Liver (tissue), 8 donors: ENCODE measurements at regions not wholly inside any gene's neighbourhood (a gene's known extent, or its start where the extent isn't known, plus 50 kb on each side); places are given as distances from the start of the nearest gene placed in this dataset.
"Not testable (repeated sequence)": the region's sequence is repeated elsewhere in the genome, so short reads cannot be mapped to it uniquely, and the experiment has no call there.

Experiments
- DNase-seq: peaks from one replicate; pipeline ENCODE4 v3.0.0-alpha.2; 2017; ENCODE audit warnings: low spot score
- H3K27ac ChIP-seq, 2 donors: one replicate each; pipeline ENCODE4 v1.7.0; 2013; ENCODE audit warnings: inconsistent platforms in 2 of 2, low read length in 2 of 2, control low read depth in 1 of 2, low read depth in 1 of 2, mild to moderate bottlenecking in 1 of 2
- H3K27me3 ChIP-seq, 4 donors: one replicate each; pipeline versions ENCODE4 v1.6.1 to v1.7.0; 2013; ENCODE audit warnings: low read length in 3 of 4, inconsistent platforms in 1 of 4, mild to moderate bottlenecking in 1 of 4, moderate library complexity in 1 of 4; ENCODE audit not compliant: control insufficient read depth in 4 of 4, insufficient read depth in 4 of 4
- H3K36me3 ChIP-seq, 4 donors: one replicate each; pipeline versions ENCODE4 v1.6.1 to v1.7.0; 2013; ENCODE audit warnings: low read length in 3 of 4, mild to moderate bottlenecking in 3 of 4, low read depth in 1 of 4, moderate library complexity in 1 of 4; ENCODE audit not compliant: control insufficient read depth in 4 of 4, insufficient read depth in 3 of 4
- H3K4me1 ChIP-seq, 4 donors: one replicate each; pipeline versions ENCODE4 v1.6.1 to v1.7.0; 2013; ENCODE audit warnings: low read length in 3 of 4, mild to moderate bottlenecking in 3 of 4, moderate library complexity in 1 of 4; ENCODE audit not compliant: control insufficient read depth in 4 of 4, insufficient read depth in 4 of 4
- H3K4me3 ChIP-seq, 3 donors: one replicate each; pipeline versions ENCODE4 v1.6.1 to v1.7.0; 2013; ENCODE audit warnings: low read length in 3 of 3, control low read depth in 1 of 3, low read depth in 1 of 3, mild to moderate bottlenecking in 1 of 3
- H3K9ac ChIP-seq, 2 donors: one replicate each; pipeline ENCODE4 v1.7.0; 2013; ENCODE audit warnings: low read length in 2 of 2, mild to moderate bottlenecking in 2 of 2, moderate library complexity in 2 of 2, control low read depth in 1 of 2, low read depth in 1 of 2
- H3K9me3 ChIP-seq, 4 donors: one replicate each; pipeline versions ENCODE4 v1.6.1 to v1.7.0; 2013; ENCODE audit warnings: low read length in 3 of 4; ENCODE audit not compliant: control insufficient read depth in 4 of 4
- EGR1 ChIP-seq, 2 donors: IDR thresholded peaks; 2 replicates each; pipeline ENCODE4 v1.6.1; 2016 to 2018; ENCODE audit warnings: antibody characterized with exemption in 2 of 2, low read depth in 2 of 2
- FOXA1 ChIP-seq: IDR thresholded peaks from 2 replicates; pipeline ENCODE4 v1.6.1; 2016; ENCODE audit warnings: antibody characterized with exemption
- FOXA2 ChIP-seq: IDR thresholded peaks from 2 replicates; pipeline ENCODE4 v1.6.1; 2016; ENCODE audit warnings: antibody characterized with exemption
- GABPA ChIP-seq, 2 donors: IDR thresholded peaks in 1 of 2; conservative IDR thresholded peaks in 1 of 2; 2 replicates each; pipeline ENCODE4 v1.6.1; 2016; ENCODE audit warnings: antibody characterized with exemption in 2 of 2, mild to moderate bottlenecking in 1 of 2, moderate library complexity in 1 of 2
- HNF4A ChIP-seq, 2 donors: conservative IDR thresholded peaks; 2 replicates each; pipeline ENCODE4 v1.6.1; 2016; ENCODE audit warnings: antibody characterized with exemption in 2 of 2, mild to moderate bottlenecking in 2 of 2
- HNF4G ChIP-seq: IDR thresholded peaks from 2 replicates; pipeline ENCODE4 v1.6.1; 2016; ENCODE audit warnings: antibody characterized with exemption
- JUND ChIP-seq, 2 donors: IDR thresholded peaks; 2 replicates each; pipeline ENCODE4 v1.6.1; 2016; ENCODE audit warnings: antibody characterized with exemption in 2 of 2
- NR2F2 ChIP-seq: IDR thresholded peaks from 2 replicates; pipeline ENCODE4 v1.6.1; 2016; ENCODE audit warnings: antibody characterized with exemption
- RAD21 ChIP-seq, 2 donors: IDR thresholded peaks; 2 replicates each; pipeline ENCODE4 v1.6.1; 2016; ENCODE audit warnings: antibody characterized with exemption in 2 of 2, mild to moderate bottlenecking in 2 of 2
- RXRA ChIP-seq, 2 donors: IDR thresholded peaks; 2 replicates each; pipeline ENCODE4 v1.6.1; 2017 to 2018; ENCODE audit warnings: antibody characterized with exemption in 2 of 2, mild to moderate bottlenecking in 1 of 2
- SP1 ChIP-seq: IDR thresholded peaks from 2 replicates; pipeline ENCODE4 v1.6.1; 2018; ENCODE audit warnings: antibody characterized with exemption, mild to moderate bottlenecking
- TAF1 ChIP-seq: conservative IDR thresholded peaks from 2 replicates; pipeline ENCODE4 v1.6.1; 2016; ENCODE audit warnings: antibody characterized with exemption, mild to moderate bottlenecking
- YY1 ChIP-seq: IDR thresholded peaks from 2 replicates; pipeline ENCODE4 v1.6.1; 2016; ENCODE audit warnings: antibody characterized with exemption, mild to moderate bottlenecking
- WGBS: extraction: QIAGEN DNeasy Blood & Tissue Kit; methylation state at CpG from one replicate; pipeline ENCODE4 v1.1.7; 2013; 5-methylcytosine and 5-hydroxymethylcytosine counted together
- TF ChIP-seq, protein P1 (sequence below): IDR thresholded peaks from 2 replicates; pipeline ENCODE4 v1.6.1; 2016; ENCODE audit warnings: antibody characterized with exemption, mild to moderate bottlenecking
- TF ChIP-seq, protein P2 (sequence below): IDR thresholded peaks from 2 replicates; pipeline ENCODE4 v1.6.1; 2016; ENCODE audit warnings: antibody characterized with exemption
- TF ChIP-seq, protein P3 (sequence below): fragments of 150-350 bp; IDR thresholded peaks from 2 replicates; pipeline ENCODE4 v1.5.1; 2017; ENCODE audit warnings: improper control_type of control experiment, low read depth, low read length; ENCODE audit not compliant: missing input control
- TF ChIP-seq, protein P4 (sequence below): IDR thresholded peaks from 2 replicates; pipeline ENCODE4 v1.6.1; 2016; ENCODE audit warnings: antibody characterized with exemption
- donor health status: healthy.
- donor health status: healthy.
- donor health status: healthy.
- donor health status: healthy.
- donor health status: healthy.

DNA sequence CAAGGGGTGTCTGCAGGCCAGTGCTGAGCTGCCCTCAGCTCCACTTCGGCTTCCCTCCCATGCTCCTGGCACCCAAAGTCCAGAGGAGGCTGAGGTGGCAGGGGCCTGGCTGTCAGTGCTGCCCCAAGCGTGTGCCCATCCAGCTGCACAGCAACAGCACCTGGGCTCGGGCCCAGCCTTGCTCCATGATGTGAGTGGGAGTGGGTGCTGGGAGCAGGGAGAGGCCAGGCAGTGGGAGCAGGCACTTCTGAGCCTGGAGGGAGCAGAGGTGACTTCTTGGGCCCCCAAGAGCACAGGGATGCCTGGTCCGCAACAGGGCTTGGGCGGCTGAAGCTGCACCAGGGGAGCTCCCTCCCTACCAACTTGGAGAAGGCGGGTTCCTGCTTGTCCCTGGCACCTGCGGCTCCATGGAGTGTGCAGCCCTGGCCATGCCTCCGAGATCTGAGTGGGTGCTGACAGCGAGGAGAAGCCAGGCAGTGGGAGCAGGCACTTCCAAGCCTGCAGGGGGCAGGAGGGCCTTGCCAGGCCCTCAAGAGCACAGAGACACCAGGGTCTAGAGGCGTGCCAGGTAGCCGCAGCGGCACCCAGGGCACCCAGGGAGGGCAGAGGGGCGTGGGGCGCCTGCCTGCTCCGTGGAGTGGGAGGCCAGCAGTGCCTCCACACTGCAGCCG, 366.7 kb upstream of the SGO1 start:
- Histone ChIP-seq H3K9ac (no peak overlapping the region), H3K27me3 (no peaks in the 10 kb centered on the region), H3K4me1 (no peaks in the 10 kb centered on the region), H3K36me3 (no peaks in the 10 kb centered on the region), H3K4me3 (no peak overlapping the region), H3K9me3 (no peaks in the 10 kb centered on the region), H3K27ac (no peak overlapping the region)
- TF ChIP-seq RXRA (IDR thresholded peaks at IDR 0.05) (no peak), YY1 (no peak), HNF4A (conservative IDR thresholded peaks at IDR 0.05) (no peak), NR2F2 (no peak), FOXA1 (no peak), HNF4G (no peak), RAD21 (IDR thresholded peaks at IDR 0.05) (no peak), EGR1 (IDR thresholded peaks at IDR 0.05; ENCODE audit: low read depth in 2 of 2) (no peak), JUND (IDR thresholded peaks at IDR 0.05) (no peak), GABPA (IDR thresholded peaks at IDR 0.05 in 1 of 2, conservative IDR thresholded peaks at IDR 0.05 in 1 of 2) (no peak), TAF1 (no peak), SP1 (no peak)
- TF ChIP-seq, protein P1, sequence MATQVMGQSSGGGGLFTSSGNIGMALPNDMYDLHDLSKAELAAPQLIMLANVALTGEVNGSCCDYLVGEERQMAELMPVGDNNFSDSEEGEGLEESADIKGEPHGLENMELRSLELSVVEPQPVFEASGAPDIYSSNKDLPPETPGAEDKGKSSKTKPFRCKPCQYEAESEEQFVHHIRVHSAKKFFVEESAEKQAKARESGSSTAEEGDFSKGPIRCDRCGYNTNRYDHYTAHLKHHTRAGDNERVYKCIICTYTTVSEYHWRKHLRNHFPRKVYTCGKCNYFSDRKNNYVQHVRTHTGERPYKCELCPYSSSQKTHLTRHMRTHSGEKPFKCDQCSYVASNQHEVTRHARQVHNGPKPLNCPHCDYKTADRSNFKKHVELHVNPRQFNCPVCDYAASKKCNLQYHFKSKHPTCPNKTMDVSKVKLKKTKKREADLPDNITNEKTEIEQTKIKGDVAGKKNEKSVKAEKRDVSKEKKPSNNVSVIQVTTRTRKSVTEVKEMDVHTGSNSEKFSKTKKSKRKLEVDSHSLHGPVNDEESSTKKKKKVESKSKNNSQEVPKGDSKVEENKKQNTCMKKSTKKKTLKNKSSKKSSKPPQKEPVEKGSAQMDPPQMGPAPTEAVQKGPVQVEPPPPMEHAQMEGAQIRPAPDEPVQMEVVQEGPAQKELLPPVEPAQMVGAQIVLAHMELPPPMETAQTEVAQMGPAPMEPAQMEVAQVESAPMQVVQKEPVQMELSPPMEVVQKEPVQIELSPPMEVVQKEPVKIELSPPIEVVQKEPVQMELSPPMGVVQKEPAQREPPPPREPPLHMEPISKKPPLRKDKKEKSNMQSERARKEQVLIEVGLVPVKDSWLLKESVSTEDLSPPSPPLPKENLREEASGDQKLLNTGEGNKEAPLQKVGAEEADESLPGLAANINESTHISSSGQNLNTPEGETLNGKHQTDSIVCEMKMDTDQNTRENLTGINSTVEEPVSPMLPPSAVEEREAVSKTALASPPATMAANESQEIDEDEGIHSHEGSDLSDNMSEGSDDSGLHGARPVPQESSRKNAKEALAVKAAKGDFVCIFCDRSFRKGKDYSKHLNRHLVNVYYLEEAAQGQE, result no peak
- TF ChIP-seq, protein P2, sequence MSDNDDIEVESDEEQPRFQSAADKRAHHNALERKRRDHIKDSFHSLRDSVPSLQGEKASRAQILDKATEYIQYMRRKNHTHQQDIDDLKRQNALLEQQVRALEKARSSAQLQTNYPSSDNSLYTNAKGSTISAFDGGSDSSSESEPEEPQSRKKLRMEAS, result no peak
- no peak for DNase-seq
- WGBS, result 90% methylated on average over 16 of the region's 16 CpGs

DNA sequence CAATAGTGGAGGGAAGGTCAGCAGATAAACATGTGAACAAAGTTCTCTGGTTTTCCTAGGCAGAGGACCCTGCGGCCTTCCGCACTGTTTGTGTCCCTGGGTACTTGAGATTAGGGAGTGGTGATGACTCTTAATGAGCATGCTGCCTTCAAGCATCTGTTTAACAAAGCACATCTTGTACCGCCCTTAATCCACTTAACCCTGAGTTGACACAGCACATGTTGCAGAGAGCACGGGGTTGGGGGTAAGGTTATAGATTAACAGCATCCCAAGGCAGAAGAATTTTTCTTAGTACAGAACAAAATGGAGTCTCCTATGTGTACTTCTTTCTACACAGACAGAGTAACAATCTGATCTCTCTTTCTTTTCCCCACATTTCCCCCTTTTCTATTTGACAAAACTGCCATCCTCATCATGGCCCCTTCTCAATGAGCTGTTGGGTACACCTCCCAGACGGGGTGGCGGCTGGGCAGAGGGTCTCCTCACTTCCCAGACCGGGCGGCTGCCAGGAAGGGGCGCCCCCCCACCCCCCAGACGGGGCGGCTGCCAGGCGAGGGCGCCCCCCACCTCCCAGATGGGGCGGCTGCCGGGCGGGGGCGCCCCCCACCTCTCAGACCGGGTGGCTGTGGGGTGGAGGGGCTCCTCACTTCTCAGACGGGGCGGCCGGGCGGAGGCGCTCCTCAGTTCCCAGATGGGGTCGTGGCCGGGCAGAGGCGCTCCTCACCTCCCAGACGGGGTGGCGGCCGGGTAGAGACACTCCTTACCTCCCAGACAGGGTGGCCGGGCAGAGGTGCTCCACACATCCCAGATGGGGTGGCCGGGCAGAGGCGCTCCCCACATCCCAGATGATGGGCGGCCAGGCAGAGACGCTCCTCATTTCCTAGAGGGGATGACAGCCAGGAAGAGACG, 361.6 kb upstream of the SGO1 start:
- not testable (repeated sequence) for H3K36me3 ChIP-seq, H3K4me3 ChIP-seq, DNase-seq, H3K9ac ChIP-seq, H3K27ac ChIP-seq, H3K27me3 ChIP-seq, H3K4me1 ChIP-seq, H3K9me3 ChIP-seq
- 92% methylated on average over 35 of the region's 35 CpGs for WGBS

DNA sequence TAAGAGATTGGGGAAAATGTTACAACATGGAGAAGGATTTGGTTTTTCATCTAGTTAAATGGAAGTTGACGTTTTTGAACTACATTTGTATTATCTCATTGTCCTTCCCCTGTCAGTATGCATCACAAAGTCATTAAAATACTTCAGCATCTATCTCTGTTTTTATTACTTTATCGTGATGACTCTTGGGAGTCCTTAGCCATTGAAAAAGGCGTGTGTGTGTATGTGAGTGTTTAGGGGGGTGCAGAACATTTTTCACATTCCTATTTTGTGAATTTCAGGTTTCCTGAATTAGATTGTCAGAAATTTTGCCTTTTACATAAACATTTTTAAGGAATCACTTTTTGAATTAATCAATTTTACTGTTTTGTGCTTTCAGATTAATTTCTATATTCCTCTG, 360.6 kb upstream of the SGO1 start:
- DNase-seq, result no peak
- Histone ChIP-seq H3K36me3 (no peaks in the 10 kb centered on the region), H3K9ac (no peak overlapping the region), H3K27ac (no peak overlapping the region), H3K9me3 (no peaks in the 10 kb centered on the region), H3K27me3 (no peaks in the 10 kb centered on the region), H3K4me3 (no peak overlapping the region), H3K4me1 (no peaks in the 10 kb centered on the region)
- 79% methylated on average over 3 of the region's 3 CpGs for WGBS
- TF ChIP-seq HNF4G (no peak), SP1 (no peak), HNF4A (conservative IDR thresholded peaks at IDR 0.05) (no peak), EGR1 (IDR thresholded peaks at IDR 0.05; ENCODE audit: low read depth in 2 of 2) (no peak), YY1 (no peak), RAD21 (IDR thresholded peaks at IDR 0.05) (no peak), FOXA1 (no peak), FOXA2 (no peak), NR2F2 (no peak), RXRA (IDR thresholded peaks at IDR 0.05) (no peak)
- TF ChIP-seq, protein P3, sequence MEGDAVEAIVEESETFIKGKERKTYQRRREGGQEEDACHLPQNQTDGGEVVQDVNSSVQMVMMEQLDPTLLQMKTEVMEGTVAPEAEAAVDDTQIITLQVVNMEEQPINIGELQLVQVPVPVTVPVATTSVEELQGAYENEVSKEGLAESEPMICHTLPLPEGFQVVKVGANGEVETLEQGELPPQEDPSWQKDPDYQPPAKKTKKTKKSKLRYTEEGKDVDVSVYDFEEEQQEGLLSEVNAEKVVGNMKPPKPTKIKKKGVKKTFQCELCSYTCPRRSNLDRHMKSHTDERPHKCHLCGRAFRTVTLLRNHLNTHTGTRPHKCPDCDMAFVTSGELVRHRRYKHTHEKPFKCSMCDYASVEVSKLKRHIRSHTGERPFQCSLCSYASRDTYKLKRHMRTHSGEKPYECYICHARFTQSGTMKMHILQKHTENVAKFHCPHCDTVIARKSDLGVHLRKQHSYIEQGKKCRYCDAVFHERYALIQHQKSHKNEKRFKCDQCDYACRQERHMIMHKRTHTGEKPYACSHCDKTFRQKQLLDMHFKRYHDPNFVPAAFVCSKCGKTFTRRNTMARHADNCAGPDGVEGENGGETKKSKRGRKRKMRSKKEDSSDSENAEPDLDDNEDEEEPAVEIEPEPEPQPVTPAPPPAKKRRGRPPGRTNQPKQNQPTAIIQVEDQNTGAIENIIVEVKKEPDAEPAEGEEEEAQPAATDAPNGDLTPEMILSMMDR, result no peak
- TF ChIP-seq, protein P1, result no peak
- TF ChIP-seq, protein P4, sequence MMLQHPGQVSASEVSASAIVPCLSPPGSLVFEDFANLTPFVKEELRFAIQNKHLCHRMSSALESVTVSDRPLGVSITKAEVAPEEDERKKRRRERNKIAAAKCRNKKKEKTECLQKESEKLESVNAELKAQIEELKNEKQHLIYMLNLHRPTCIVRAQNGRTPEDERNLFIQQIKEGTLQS, result no peak
